ENCODE measurements at regions not wholly inside any gene's neighbourhood (a gene's known extent, or its start where the extent isn't known, plus 50 kb on each side); places are given as distances from the start of the nearest gene placed in this dataset.

GRCh38 chrX:6660567-6661264 lies 125.8 kb upstream of the VCX3A start:
- WGBS, result 83% methylated on average over 2 of the region's 2 CpGs
- H3K27me3 ChIP-seq (ENCODE audit: control insufficient read depth, insufficient read depth), result no peaks in the 10 kb centered on the region
- no peaks in the 10 kb centered on the region for H3K4me1 ChIP-seq (ENCODE audit: control insufficient read depth, insufficient read depth, low read length)
- intact Hi-C loops (cut with DNase I), result no loop called here
- H3K27ac ChIP-seq (ENCODE audit: low read length), result no peak overlapping the region
- ATAC-seq (no peak), DNase-seq (no peak)
- H3K4me3 ChIP-seq (ENCODE audit: low read length), result no peak overlapping the region
- H3K9me3 ChIP-seq (ENCODE audit: control insufficient read depth, low read length), result no peaks in the 10 kb centered on the region

- no peaks in the 10 kb centered on the region for H3K9me3 ChIP-seq (ENCODE audit: control insufficient read depth, low read length)
- no peaks in the 10 kb centered on the region for H3K4me1 ChIP-seq (ENCODE audit: control insufficient read depth, insufficient read depth, low read length)
- H3K27ac ChIP-seq (ENCODE audit: low read length), result no peak overlapping the region
- DNase-seq (peak in 1 of 3 donors; percentile 3), ATAC-seq (no peak)
- WGBS, result 63% methylated on average over 2 of the region's 2 CpGs
- no peak overlapping the region for H3K4me3 ChIP-seq (ENCODE audit: low read length)
- H3K27me3 ChIP-seq (ENCODE audit: control insufficient read depth, insufficient read depth), result no peaks in the 10 kb centered on the region
- intact Hi-C loops (cut with DNase I), result no loop called here
Measured at GRCh38 chrX:6645216-6645615, 110.3 kb upstream of the VCX3A start.

- WGBS, result 81% methylated on average over 4 of the region's 4 CpGs
Measured at GRCh38 chrX:6644411-6644810, 109.5 kb upstream of the VCX3A start.

DNA sequence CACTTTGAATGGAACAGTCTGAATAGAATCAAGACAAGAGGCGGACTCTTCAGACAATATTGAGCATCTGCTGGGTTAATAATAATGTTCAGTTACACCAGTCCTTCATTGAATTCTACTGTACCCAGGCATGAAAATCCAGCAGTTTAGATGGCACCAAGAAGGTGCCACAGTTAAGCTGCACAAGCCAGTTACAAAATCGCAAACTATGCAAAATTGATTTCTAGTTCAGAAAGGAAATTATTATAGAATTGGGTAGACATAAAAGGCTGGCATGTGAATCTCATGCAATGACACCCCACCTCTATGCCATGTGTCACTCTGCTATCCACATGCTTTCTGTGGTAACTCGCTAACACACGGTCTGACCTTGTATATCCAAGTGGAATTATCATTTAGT lies 105.8 kb upstream of the VCX3A start:
- DNase-seq (no peak), ATAC-seq (no peak)
- no peaks in the 10 kb centered on the region for H3K4me1 ChIP-seq (ENCODE audit: control insufficient read depth, insufficient read depth, low read length)
- no peak overlapping the region for H3K4me3 ChIP-seq (ENCODE audit: low read length)
- no peaks in the 10 kb centered on the region for H3K27me3 ChIP-seq (ENCODE audit: control insufficient read depth, insufficient read depth)
- intact Hi-C loops (cut with DNase I), result no loop called here
- WGBS, result 86% methylated on average over 4 of the region's 4 CpGs
- H3K27ac ChIP-seq (ENCODE audit: low read length), result no peak overlapping the region
- H3K9me3 ChIP-seq (ENCODE audit: control insufficient read depth, low read length), result no peaks in the 10 kb centered on the region

More at GRCh38 chrX:6644411-6644810, 109.5 kb upstream of the VCX3A start:
- no peak for DNase-seq
- H3K9me3 ChIP-seq (ENCODE audit: control insufficient read depth, low read length), result no peaks in the 10 kb centered on the region
- no peaks in the 10 kb centered on the region for H3K27me3 ChIP-seq (ENCODE audit: control insufficient read depth, insufficient read depth)
- no peak overlapping the region for H3K4me3 ChIP-seq (ENCODE audit: low read length)
- no peak for ATAC-seq
- intact Hi-C loops (cut with DNase I), result no loop called here
- no peak overlapping the region for H3K27ac ChIP-seq (ENCODE audit: low read length)
- no peaks in the 10 kb centered on the region for H3K4me1 ChIP-seq (ENCODE audit: control insufficient read depth, insufficient read depth, low read length)

- no peaks in the 10 kb centered on the region for H3K27me3 ChIP-seq (ENCODE audit: control insufficient read depth, insufficient read depth)
- ATAC-seq (no peak), DNase-seq (no peak)
- H3K27ac ChIP-seq (ENCODE audit: low read length), result no peak overlapping the region
- no peaks in the 10 kb centered on the region for H3K9me3 ChIP-seq (ENCODE audit: control insufficient read depth, low read length)
- no peaks in the 10 kb centered on the region for H3K4me1 ChIP-seq (ENCODE audit: control insufficient read depth, insufficient read depth, low read length)
- no peak overlapping the region for H3K4me3 ChIP-seq (ENCODE audit: low read length)
- 31% methylated on average over 7 of the region's 7 CpGs for WGBS
- intact Hi-C loops (cut with DNase I), result no loop called here
Measured at GRCh38 chrX:6614506-6614905, 79.6 kb upstream of the VCX3A start.

DNA sequence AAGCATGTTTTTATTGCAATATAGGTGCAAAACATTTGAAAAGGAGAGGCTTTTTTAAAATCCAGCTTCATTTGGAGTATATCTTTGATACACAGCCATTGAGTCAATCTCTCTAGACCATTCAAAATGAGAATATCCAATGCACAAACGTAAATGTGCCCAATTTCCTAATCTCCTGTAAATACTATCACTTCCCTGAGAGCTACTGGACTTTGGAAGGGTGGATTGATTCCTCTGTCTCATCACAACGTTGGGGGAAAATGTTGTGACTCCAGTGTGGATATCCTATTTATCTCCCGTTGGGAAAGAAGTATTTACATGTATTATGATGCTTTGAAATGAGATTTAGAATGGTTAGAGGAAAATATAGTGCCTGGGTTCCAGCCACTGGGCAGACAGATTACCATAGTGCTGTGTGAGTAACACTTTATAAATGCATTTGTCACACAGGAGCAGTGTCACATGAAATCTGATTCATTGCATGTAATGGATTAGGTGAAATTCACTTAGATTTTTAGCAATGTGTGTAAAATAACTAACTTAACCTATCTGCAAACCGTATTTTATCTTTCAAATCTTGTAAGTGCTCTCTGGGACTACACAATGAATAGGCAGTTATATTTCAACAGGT lies 64.4 kb upstream of the VCX3A start:
- WGBS, result 48% methylated on average over 4 of the region's 4 CpGs

More for the DNA sequence above, 64.4 kb upstream of the VCX3A start:
- H3K4me3 ChIP-seq (ENCODE audit: low read length), result no peak overlapping the region
- intact Hi-C loops (cut with DNase I), result no loop called here
- H3K4me1 ChIP-seq (ENCODE audit: control insufficient read depth, insufficient read depth, low read length), result no peaks in the 10 kb centered on the region
- H3K27me3 ChIP-seq (ENCODE audit: control insufficient read depth, insufficient read depth), result no peaks in the 10 kb centered on the region
- no peak overlapping the region for H3K27ac ChIP-seq (ENCODE audit: low read length)
- DNase-seq (no peak), ATAC-seq (no peak)
- H3K9me3 ChIP-seq (ENCODE audit: control insufficient read depth, low read length), result no peaks in the 10 kb centered on the region
